SK-N-MC (cell line): ENCODE measurements at regions not wholly inside any gene's neighbourhood (a gene's known extent, or its start where the extent isn't known, plus 50 kb on each side); places are given as distances from the start of the nearest gene placed in this dataset.

ENCODE experiments used
- EZH2 ChIP-seq: fragments of 200-600 bp; sonication (generic); IDR thresholded peaks from one replicate; pipeline ENCODE4 v1.6.1; 2017; ENCODE audit warnings: antibody characterized with exemption
- POLR2AphosphoS5 ChIP-seq: IDR thresholded peaks from 2 replicates; pipeline ENCODE4 v1.6.1; 2012; ENCODE audit warnings: mild to moderate bottlenecking, low read depth, low read length, borderline replicate concordance

DNA sequence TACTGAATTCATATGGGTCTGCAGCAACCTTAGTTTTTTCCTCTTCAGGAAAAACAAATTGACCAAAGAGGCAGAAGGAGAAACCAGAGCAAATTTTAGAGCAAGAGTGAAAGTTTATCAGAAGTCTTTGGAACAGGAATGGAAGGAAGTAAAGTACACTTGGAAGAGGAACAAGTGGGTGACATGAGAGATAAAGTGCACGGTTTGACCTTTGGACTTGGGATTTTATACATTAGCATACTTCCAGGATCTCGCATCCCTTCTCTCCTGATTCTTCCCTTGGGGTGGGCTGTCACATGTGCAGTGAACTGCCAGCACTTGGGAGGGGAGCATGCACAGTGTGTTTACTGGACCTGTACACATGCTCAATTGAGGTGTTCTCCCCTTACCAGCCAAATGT lies 754.8 kb upstream of the ADAMTS5 start:
- no peak for TF ChIP-seq EZH2
- no peak for TF ChIP-seq POLR2AphosphoS5
